Keratinocyte (primary cell): ENCODE measurements at regions not wholly inside any gene's neighbourhood (a gene's known extent, or its start where the extent isn't known, plus 50 kb on each side); places are given as distances from the start of the nearest gene placed in this dataset.

Source experiments
- DNase-seq: peaks from one replicate; pipeline ENCODE4 v3.0.0-alpha.2; 2011; ENCODE audit warnings: low read depth, missing footprints, low spot score
- FAIRE-seq: peaks from 2 replicates; lab custom pipeline; 2011; peaks lifted over from hg19 to GRCh38; lab: Jason Lieb, UNC
- H2AFZ ChIP-seq: 2 replicates; pipeline ENCODE4 v1.6.0; 2012; ENCODE audit warnings: low read length, control low read depth, inconsistent platforms; ENCODE audit not compliant: control insufficient read depth
- H3K27ac ChIP-seq: 2 replicates; pipeline ENCODE4 v1.5.1; 2011; ENCODE audit warnings: low read length; ENCODE audit not compliant: control insufficient read depth, insufficient read depth
- H3K27me3 ChIP-seq: 3 replicates; pipeline ENCODE4 v1.6.0; 2011; ENCODE audit warnings: low read length; ENCODE audit not compliant: control insufficient read depth, insufficient read depth; ENCODE audit errors: extremely low read depth
- H3K36me3 ChIP-seq, 2 experiments: 2 replicates in 1 of 2; 3 replicates in 1 of 2; pipeline ENCODE4 v1.5.1; 2011; ENCODE audit warnings: low read length in 2 of 2, mild to moderate bottlenecking in 1 of 2; ENCODE audit not compliant: control insufficient read depth in 2 of 2, insufficient read depth in 2 of 2; ENCODE audit errors: extremely low read depth in 1 of 2
- H3K4me1 ChIP-seq: 3 replicates; pipeline ENCODE4 v1.5.1; 2011; ENCODE audit warnings: low read length; ENCODE audit not compliant: control insufficient read depth, insufficient read depth; ENCODE audit errors: extremely low read depth
- H3K4me2 ChIP-seq: 3 replicates; pipeline ENCODE4 v1.6.0; 2011; ENCODE audit warnings: low read depth, low read length; ENCODE audit not compliant: control insufficient read depth, insufficient read depth; ENCODE audit errors: extremely low read depth
- H3K4me3 ChIP-seq, 3 experiments: fragments of 200-600 bp in 1 of 3; sonication (generic) in 1 of 3; 2 replicates in 2 of 3; 3 replicates in 1 of 3; pipeline ENCODE4 v1.5.1; 2011 to 2016; ENCODE audit warnings: low read length in 3 of 3, mild to moderate bottlenecking in 3 of 3, control low read depth in 2 of 3, inconsistent platforms in 1 of 3, low read depth in 1 of 3, mixed read lengths in 1 of 3, mixed run types in 1 of 3, moderate library complexity in 1 of 3; ENCODE audit not compliant: control insufficient read depth in 2 of 3, insufficient read depth in 2 of 3; ENCODE audit errors: extremely low read depth in 1 of 3
- H3K79me2 ChIP-seq: 2 replicates; pipeline ENCODE4 v1.6.0; 2012; ENCODE audit warnings: low read length; ENCODE audit not compliant: control insufficient read depth, insufficient read depth
- H3K9ac ChIP-seq: 3 replicates; pipeline ENCODE4 v1.6.0; 2011; ENCODE audit warnings: low read length; ENCODE audit not compliant: control insufficient read depth, insufficient read depth; ENCODE audit errors: extremely low read depth
- H3K9me1 ChIP-seq: 3 replicates; pipeline ENCODE4 v1.6.0; 2011; ENCODE audit warnings: low read length; ENCODE audit not compliant: control insufficient read depth, insufficient read depth; ENCODE audit errors: extremely low read depth
- H3K9me3 ChIP-seq: 2 replicates; pipeline ENCODE4 v1.5.1; 2012; ENCODE audit warnings: low read depth, low read length; ENCODE audit not compliant: control insufficient read depth
- H4K20me1 ChIP-seq: 3 replicates; pipeline ENCODE4 v1.6.0; 2011; ENCODE audit warnings: low read length; ENCODE audit not compliant: control insufficient read depth, insufficient read depth; ENCODE audit errors: extremely low read depth
- CTCF ChIP-seq, 3 experiments: IDR thresholded peaks in 1 of 3; conservative IDR thresholded peaks in 1 of 3; optimal IDR thresholded peaks in 1 of 3; 2 replicates in 2 of 3; 3 replicates in 1 of 3; pipeline versions ENCODE3 to v1.5.1; 2011; ENCODE audit warnings: low read length in 3 of 3, mild to moderate bottlenecking in 3 of 3, moderate library complexity in 2 of 3, control low read depth in 1 of 3, inconsistent platforms in 1 of 3; ENCODE audit not compliant: insufficient read depth in 2 of 3; ENCODE audit errors: extremely low read depth in 1 of 3
- EZH2 ChIP-seq: IDR thresholded peaks from one replicate; pipeline ENCODE4 v1.6.1; 2012; ENCODE audit warnings: inconsistent platforms, mild to moderate bottlenecking, low read length, moderate library complexity
- dilution Hi-C: fragments of 300-500 bp; cut with MboI; formaldehyde crosslinking; loops from one replicate; pipeline ENCODE4 v1.7.0; 2020; ENCODE audit warnings: low sequenced_read_pairs; ENCODE audit not compliant: extremely low pct_ligation_motif_present

- Histone ChIP-seq H3K27ac (no peak overlapping the region), H3K9me1 (no peaks in the 10 kb centered on the region), H3K4me1 (no peaks in the 10 kb centered on the region), H3K4me3 (peak overlapping the region in 2 of 3 experiments; percentile 24 to 50), H2AFZ (no peak overlapping the region), H3K79me2 (no peaks in the 10 kb centered on the region), H3K27me3 (peaks cover 35% of the 10 kb centered on the region), H4K20me1 (no peaks in the 10 kb centered on the region), H3K36me3 (no peaks in the 10 kb centered on the region), H3K9ac (no peak overlapping the region), H3K4me2 (peak overlapping the region; percentile 68), H3K9me3 (no peaks in the 10 kb centered on the region)
- TF ChIP-seq EZH2 (peak; percentile 55), CTCF (optimal IDR thresholded peaks at IDR 0.05 in 1 of 3, IDR thresholded peaks at IDR 0.05 in 1 of 3, conservative IDR thresholded peaks at IDR 0.05 in 1 of 3; ENCODE audit: extremely low read depth in 1 of 3, insufficient read depth in 2 of 3, low read length in 3 of 3) (no peak)
- dilution Hi-C loops, result no loop called here
- FAIRE-seq (no peak), DNase-seq (no peak)
Observed at GRCh38 chr13:94967183-94968039, 255.1 kb upstream of the SOX21 start.

GRCh38 chr13:94966422-94966955 is 254.1 kb upstream of the SOX21 start:
- H3K79me2 ChIP-seq, result no peaks in the 10 kb centered on the region
- no peak overlapping the region for H2AFZ ChIP-seq
- no peak overlapping the region for H3K4me2 ChIP-seq
- H3K4me1 ChIP-seq, result no peaks in the 10 kb centered on the region
- H3K9ac ChIP-seq, result no peak overlapping the region
- DNase-seq, result no peak
- H3K9me3 ChIP-seq, result no peaks in the 10 kb centered on the region
- no peak for FAIRE-seq
- no peaks in the 10 kb centered on the region for H4K20me1 ChIP-seq
- H3K27me3 ChIP-seq, result peaks cover 38% of the 10 kb centered on the region
- H3K9me1 ChIP-seq, result no peaks in the 10 kb centered on the region
- TF ChIP-seq EZH2 (no peak), CTCF (optimal IDR thresholded peaks at IDR 0.05 in 1 of 3, IDR thresholded peaks at IDR 0.05 in 1 of 3, conservative IDR thresholded peaks at IDR 0.05 in 1 of 3; ENCODE audit: extremely low read depth in 1 of 3, insufficient read depth in 2 of 3, low read length in 3 of 3) (no peak)
- no peaks in the 10 kb centered on the region for H3K36me3 ChIP-seq
- dilution Hi-C loops, result no loop called here
- H3K4me3 ChIP-seq, result no peak overlapping the region
- no peak overlapping the region for H3K27ac ChIP-seq
